HG03575 (cell line): ENCODE measurements at regions not wholly inside any gene's neighbourhood (a gene's known extent, or its start where the extent isn't known, plus 50 kb on each side); places are given as distances from the start of the nearest gene placed in this dataset.

Source experiments
- ATAC-seq: cut with Tn5 transposase; IDR thresholded peaks from one replicate; pipeline ENCODE4 v1.9.1; 2021; ENCODE audit not compliant: unreplicated experiment, insufficient number of reproducible peaks, low FRiP score; ENCODE audit errors: extremely low read depth

DNA sequence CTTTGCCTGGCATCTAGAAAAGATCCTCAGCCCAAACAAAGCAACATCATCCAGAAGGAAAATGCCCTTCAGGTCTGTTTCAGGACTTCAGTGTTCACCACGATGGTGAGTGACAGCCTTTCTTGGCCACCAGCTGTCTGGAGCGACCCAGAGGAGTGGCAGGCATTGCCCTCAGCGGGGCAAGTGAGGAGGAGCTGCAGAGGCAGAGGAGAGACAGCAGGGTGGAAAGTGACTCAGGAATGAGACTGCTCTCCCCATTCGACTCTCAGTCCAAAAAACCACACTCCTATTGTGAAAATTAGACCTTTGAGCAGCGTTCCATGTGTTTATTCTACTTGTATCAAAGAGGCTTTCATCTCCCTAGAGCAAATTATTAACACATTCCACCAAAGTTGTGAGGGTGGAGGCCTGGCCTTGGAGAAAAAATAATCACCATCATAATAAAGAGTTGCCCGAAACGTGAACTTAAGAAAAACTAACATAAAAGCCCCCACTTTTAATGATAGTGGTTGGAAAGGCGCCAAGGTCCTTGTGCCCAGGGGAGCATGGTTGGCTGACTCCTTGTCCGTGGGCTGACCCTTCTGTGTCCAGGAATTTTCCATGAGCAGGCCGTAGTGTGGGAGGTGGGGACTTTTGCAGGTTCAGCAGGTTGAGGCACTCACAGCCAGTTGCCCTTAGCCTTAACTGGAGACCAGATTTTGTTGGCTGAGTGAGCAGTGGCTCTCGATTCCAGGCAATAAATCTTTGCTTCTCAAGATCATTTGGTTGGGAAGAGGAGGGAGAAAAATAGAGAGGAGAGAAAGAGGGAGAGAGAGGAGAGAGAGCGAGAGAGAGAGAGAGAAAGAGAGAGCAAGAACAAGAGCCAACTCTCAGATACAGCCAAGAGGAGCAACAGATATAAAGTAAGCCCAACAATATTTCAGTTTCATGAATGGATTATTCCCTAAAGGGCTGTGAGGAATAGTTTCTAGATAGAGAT, 125.9 kb upstream of the ANKRD55 start:
- ATAC-seq: no peak

DNA sequence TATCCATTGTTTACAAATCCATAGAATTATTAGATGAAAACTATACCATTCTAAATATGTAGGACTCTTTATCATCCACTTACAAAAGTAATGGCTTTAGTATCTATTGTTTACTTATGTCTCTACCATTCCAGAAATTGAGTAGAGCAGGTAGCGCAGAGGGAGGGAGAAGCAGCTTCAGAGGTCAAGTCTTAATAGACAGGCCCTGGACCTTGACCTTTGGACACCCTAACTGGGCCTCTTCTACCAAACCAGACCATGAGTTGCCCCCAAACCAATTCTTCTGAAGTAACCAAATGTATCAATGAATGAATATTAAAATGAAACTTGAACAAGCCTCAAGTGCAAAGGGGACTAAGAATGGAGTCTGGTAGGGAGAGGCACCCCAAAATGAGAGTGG, 124.9 kb upstream of the ANKRD55 start:
- ATAC-seq: no peak

DNA sequence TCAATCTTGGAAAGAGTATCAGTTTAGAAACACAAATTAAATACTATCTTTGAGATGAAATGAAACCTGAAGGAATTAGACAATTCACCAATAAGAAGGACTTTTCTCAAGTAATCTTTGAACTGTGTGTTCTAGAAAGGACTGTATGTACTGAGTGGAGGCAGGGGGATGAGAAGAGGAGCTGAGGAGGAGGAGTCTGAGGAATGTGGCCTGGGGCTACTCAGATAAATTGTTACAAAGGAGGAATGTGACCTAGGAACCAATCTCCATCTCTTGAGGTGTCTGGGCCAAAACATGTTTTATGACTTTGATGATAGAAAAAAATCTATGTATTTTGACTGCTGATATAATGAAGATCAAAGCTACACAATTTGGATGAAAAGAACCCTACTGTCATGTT, 124.3 kb upstream of the ANKRD55 start:
- ATAC-seq: no peak

DNA sequence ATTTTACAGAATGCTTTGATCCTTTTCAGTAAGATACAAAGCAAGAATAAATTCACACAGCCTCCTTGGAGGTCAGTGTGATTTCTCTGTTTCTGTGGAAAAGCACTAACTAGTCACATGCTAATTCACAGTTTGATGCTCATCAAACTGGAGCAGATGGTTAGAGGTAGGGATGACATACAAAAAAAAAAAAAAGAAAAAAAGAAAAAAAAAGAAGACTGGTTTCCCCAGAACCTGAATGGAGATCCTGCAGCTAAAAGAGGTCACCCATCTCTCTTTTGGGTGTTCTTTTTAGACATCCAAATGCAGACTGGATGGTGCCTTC, 123.7 kb upstream of the ANKRD55 start:
- no peak for ATAC-seq

DNA sequence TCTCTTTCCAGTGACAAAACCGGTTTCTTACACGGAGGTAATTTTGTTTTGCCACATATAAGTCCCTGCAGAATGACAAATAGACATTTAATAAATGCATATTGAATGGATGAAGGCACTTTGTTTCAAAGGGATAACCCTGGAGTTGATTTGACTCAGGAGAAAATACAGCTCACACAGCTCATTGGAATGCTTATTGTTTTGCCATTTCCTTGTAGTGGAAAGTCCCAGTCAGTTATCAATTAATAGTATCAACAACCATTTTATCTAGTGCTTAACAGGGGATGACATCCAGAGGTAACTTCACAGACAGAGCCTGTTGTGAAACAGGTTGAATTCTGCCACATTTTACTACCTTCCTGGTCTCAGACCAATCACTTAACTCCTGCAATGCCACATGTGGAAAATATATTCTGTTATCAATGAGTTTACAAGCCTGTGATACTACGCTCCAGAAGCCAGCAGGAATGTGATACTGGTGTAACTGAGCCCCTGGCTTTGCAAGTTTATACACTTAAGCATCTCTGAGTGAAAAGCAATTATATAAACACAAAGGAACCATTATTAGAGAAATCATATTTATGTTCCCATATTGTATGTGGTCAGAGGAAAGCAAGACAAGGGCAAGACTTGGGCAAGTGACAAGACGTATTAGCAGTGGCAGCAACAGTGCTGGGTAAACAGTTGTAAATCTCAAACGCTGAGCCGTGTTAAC, 123.1 kb upstream of the ANKRD55 start:
- ATAC-seq: no peak

DNA sequence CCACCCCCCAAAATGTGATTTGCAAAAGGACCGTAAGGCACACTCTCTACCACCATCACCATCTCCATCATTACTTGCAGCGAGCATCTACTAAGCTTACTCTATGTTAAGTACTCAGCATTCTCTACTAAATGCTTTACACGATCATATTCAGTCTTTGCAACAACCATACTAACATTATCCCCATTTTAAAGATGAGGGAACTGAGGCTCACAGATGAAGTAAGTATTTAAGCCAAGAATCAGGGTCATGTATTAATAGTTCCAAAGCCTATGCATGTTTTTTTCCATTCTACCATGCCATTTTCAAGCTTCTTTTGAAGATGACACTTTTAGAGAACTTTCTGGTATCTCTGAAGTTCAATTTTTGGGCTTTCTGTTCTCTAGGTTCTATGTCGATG, 121.7 kb upstream of the ANKRD55 start:
- no peak for ATAC-seq

DNA sequence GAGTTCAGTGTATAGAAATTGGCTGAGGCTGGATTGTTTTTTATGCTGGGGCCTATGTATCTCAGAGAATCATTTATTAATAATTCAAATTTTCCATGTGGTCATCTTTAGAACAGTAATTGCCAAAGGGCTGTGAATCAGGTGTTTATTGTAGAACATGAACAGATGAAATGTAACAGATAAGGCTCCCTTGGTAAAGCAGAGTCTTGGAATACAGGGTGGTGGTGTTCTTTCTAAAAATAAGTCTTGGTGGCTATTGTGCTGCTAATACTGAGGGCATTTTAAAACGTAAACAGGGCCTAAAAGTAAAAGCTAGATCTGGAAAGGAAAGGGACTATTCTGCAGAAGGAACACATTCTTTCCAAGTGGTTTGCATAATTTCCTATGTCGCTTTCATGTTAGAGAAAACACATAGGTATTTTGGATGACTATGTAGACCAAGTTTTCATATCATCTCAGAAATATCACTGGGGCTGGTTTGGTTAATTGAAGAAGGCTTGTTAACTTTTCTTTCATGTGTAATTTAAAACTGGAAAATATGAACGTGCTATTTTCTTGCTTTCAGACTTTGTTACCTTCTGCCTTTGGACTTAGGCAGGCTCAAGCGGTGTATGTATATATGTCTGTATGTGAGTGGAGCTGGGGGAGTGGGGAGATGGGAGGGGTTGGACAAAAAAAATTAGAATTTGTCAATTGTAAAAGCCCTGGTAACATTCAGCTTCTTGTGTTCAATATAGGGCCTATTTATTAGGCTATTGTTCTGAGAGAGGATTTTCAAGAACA, 119.9 kb upstream of the ANKRD55 start:
- ATAC-seq: no peak

DNA sequence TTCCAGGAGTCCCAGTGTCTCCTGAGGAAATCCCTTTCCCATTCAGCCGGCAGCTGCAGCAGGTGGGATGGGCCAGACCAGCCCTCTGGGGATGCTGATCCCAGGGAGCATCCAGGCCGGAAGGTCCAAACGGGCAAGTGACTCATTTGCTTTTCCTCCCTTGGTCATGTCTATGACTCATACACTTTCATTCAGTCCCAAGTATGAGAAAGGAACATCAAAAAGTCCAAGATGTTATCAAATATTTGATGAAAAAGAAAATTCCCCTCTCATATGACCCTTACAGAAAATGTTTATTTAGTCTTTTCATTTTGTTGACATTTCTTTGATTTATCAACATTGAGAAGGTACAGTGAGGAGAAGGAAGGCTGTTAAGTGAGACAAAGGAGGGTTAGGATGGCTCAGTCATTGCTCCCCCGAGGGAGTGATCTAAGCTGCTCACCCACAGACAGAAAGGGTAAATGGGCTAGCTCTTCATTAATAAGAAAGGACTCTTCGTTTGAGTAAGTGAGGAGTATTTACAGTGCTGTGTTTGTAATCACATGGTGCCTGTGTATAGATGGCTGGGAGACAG, 117.6 kb upstream of the ANKRD55 start:
- no peak for ATAC-seq

DNA sequence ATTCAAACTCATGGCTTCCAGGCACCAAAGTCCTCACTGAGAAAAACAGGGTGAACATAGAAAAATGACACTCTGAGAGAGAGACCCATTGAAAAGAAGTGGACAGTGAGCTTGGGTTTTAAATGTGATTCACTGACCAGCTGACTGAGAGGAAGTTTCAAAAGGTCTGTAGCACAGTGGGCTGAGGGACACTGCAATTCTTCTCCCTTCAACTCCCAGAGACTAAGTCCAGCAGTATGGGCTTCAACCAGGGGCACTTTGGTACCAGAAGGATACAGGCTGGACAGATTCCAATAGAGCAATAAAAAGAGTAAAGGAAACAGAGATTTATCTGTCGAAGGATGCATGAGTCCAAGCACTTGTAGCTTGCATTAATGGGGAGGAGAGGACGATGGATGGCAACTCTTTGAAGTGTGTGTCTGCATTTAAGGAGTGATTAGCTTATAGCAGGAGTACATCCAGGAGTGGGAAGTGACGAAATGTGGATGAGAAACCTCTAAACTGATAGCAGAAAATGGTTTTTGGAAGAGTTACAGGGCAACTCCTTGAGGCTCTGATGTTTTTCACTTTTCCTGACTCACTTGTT, 117.0 kb upstream of the ANKRD55 start:
- ATAC-seq: no peak

DNA sequence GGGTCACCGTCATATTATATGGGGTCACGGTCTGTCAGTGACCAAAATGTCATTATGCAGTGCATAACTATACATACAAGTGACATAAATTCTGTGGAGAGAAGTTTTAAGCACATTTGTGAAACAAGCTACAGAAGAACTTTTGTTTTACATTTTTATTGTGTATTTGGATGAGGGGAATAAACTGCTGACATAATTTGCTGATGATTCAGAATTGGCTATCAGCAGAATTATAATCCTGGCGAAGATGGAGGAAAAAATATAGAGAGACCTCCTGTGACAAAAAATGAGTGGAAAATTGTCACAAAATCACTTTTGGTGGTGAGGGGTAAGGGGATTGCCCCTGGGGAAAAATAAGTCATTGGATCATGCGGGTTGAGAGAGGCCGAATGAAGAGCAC, 116.3 kb upstream of the ANKRD55 start:
- ATAC-seq: no peak

DNA sequence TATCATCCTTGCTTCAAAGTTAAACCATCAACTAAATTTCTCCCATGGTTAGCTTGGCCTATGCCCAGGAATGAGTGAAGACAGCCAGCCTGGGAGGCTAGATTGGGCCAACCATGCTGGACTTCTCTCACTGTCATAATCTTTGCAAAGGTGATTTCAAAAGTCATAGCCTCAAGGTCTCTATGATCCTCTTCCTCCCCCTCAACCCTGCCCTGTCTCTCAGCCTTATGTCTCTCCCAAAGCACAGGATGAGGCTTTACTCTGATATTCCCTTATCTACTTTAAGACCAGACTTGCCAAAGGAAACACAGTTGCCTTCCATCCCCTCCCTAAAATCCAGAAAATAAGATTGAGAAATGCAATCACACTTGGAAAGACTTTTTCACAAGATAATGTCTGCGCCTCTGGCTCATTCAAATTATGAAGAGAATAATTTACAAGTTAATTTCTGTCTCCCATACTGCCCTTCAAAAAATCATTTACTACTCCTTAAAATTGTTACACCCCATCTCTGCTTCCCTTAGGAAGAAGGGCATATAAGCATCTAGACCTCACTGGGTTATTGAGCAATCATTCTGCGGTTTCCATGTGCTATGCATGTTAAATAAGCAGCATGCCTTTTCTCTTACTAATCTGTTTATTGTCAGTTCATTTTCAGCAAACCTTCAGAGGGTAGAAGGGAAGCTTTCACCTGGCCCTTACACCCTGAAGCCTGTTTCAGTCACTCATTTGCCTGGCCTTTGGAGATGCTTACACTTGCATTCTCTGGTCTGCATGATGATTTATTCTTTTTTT, 113.8 kb upstream of the ANKRD55 start:
- ATAC-seq: no peak

DNA sequence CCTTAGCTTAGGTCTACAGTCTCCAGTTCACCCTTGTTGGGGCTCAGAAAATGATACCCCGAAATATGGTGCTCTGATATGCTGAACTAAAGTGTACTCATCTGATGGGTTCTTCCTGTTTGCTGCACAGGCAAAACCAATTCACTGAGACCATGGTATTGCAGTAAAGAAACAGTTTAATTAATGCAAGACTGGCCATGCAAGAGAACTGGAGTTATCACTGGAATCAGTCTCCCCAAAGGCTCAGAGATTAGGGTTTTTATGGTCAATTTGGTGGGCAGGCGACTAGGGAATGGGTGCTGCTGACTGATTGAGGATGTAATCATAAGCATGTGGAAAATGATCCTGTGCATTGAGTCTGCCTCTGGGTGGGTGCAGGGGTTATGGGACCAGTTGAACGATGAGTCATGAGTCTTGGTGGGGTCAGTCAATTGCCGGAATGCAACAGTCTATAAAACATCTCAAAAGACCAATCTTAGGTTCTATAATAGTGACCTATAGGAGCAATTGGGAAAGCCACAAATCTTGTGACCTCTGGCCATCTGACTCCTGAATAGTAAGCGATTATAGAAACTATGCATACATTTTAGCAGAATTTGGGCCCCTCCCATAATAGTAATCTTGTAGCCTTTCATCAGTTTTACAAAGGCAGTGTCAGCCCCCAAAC, 113.0 kb upstream of the ANKRD55 start:
- no peak for ATAC-seq

DNA sequence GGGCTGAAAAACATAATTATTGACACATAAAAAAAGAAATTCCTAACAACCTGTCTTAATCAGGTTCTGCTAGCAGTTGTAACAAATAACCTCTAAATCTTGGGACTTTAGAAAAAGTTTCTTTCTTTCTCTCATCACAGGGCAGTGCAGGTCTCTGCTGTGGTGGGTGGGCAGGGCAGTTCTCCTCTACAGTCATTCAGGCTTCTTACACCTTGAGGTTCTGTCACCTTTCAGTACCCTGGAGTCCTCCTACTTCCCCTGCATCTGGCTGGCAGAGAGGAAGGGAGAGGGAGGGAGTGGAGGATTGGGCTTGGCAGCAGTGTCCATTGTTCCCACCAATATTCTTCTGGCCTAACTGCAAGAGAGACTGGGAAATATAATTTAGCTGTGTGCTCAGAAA, 112.2 kb upstream of the ANKRD55 start:
- no peak for ATAC-seq

DNA sequence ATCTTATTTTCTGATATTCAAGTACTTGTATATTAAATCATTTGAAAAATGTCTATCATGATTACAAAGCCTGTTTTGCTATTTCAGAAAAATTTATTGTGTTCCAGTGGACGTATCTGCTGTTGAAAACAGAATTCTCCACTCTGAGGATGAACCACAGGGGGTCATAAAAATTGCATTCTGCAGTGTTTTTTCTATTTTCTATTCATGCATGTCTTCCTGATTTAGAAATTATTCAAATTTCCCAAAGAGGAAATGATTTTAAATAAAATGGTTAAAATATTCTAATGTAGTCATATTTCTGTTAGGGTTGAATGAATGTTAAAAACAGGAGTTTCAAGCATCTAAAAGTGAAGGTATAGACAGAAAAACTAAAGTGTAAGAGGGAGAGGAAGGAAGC, 111.5 kb upstream of the ANKRD55 start:
- ATAC-seq: no peak

DNA sequence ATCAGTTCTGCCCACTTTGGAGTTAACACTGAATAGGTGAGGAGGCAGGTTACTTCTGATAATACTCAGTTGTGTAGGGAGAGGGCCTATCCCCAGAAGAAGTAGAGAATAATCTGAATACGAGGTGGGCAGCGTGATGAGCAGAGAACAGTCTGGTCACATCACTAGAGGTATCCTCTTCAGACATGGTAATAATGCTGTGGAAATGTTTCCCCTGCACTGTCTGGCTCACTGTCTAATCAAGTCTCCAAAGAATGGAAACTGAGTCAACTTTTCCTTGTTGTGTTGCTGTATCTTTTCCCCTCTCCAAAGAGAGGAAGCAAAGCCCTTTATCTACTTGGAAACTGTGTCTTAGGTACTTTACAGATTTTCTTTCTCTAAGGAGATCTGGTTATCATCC, 110.9 kb upstream of the ANKRD55 start:
- ATAC-seq: no peak

DNA sequence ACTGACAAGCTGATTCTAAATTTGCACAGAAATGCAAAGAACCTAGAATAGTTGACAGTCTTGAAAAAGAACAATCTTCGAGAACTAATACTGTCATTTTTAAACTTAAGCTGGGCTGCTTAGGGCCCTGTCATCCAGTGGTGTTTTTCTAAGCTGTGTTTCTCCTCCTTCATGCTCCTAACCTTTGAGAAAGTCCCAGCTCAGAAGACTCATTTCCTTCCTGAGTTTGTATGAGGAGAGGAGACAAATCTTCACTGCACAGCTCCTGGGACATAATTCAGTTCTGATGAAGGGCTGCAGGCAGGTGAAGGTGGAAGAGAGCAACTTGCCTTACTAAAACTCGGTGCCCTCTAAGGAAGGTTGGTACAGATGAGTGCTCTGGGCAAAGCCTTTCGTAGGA, 109.5 kb upstream of the ANKRD55 start:
- no peak for ATAC-seq

DNA sequence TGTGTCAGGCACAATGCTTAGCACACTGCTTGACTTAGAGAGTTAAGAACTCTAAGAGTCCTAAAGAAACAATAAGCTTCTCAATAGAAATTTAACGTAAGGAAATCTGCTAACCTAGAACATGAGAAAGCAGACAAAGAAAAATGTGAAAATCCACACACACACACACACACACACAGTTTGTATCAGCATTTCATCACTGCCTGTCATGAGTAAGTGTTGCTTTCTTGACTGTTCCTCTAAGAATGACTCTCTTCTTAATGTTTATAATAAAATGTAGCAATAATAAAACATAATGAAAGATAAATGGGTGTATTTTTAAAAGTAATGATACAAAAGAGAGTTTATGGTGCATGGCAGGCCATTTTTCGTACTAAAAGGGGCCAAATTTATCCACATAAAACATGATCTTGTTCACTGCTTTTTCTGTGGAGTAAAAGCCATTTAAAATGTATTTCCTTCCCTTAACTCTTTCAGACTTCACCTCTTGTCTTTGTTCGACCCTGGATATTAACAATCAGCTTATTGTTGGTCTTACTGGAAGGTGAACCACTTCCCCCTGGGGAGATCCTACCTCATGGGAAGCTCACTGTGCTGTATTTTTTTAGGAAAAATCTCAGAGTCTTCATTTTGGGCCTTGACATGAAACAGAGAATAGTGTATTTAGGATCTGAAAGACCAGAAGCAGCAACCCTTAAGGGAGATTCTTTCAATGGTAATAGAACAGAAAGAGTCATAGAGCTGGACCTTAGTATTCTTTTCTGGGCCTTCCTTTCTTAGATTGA, 107.3 kb upstream of the ANKRD55 start:
- ATAC-seq: no peak
